ENCODE measurements at regions not wholly inside any gene's neighbourhood (a gene's known extent, or its start where the extent isn't known, plus 50 kb on each side); places are given as distances from the start of the nearest gene placed in this dataset.

DNA sequence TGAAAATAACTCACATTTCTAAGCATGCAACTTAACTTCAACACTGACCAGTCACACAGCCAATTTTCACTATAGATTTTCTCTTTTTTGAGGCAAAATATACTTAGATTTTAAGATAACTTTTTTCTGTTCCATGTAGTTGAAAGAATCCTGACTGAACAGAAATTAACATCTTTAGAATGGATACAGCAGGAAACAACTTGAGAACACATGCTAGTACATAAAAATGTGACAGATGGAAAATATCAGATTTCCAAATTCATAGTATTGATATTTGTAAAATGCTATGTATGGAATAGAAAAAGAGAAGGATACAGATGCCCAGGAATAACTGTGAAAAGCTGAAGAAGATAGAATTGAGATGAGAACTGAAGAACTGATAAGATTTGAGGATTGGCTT lies 1270.6 kb downstream of the KCNT2 start:
- H3K36me3 Mint-ChIP-seq = no peaks in the 10 kb centered on the region
- ChIA-PET CTCF (no interaction called here), POLR2A (no interaction called here)
- H3K9me3 ChIP-seq (ENCODE audit: low read length) = no peaks in the 10 kb centered on the region
- H3K4me3 ChIP-seq (ENCODE audit: low read length) = no peak overlapping the region
- no peak overlapping the region for H3K27ac Mint-ChIP-seq
- DNase-seq = no peak
- H3K4me3 Mint-ChIP-seq = no peak overlapping the region
- H3K9me3 Mint-ChIP-seq = no peaks in the 10 kb centered on the region
- no peaks in the 10 kb centered on the region for H3K36me3 ChIP-seq (ENCODE audit: insufficient read depth, low read length)
- H3K4me1 Mint-ChIP-seq = no peaks in the 10 kb centered on the region
- H3K27me3 Mint-ChIP-seq = no peaks in the 10 kb centered on the region
- H3K27ac ChIP-seq (ENCODE audit: low read depth, low read length) = no peak overlapping the region
- H3K4me1 ChIP-seq (ENCODE audit: insufficient read depth, low read length) = no peaks in the 10 kb centered on the region
- no peaks in the 10 kb centered on the region for H3K27me3 ChIP-seq (ENCODE audit: insufficient read depth, low read length, poor library complexity, severe bottlenecking)

DNA sequence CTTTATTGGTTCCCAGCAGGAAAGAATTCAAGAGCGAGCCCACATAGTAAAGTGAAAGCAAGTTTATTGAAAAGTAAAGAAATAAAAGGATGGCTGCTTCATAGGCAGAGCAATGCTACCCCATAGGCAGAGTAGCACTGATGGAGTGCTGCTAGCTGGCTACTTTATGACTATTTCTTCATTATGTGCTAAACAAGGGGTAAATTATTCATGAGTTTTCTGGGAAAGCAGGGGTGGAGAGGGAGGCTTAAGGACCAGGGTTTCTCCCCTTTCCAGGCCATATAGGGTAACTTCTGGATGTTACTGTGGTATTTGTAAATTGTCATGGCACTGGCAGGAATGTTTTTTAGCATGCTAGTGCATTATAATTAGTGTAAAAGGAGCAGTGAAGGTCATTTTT lies 1271.4 kb downstream of the KCNT2 start:
- Histone ChIP-seq H3K4me1 (ENCODE audit: insufficient read depth, low read length) (no peaks in the 10 kb centered on the region), H3K27me3 (ENCODE audit: insufficient read depth, low read length, poor library complexity, severe bottlenecking) (no peaks in the 10 kb centered on the region), H3K27ac (ENCODE audit: low read depth, low read length) (no peak overlapping the region), H3K4me3 (ENCODE audit: low read length) (no peak overlapping the region), H3K36me3 (ENCODE audit: insufficient read depth, low read length) (no peaks in the 10 kb centered on the region), H3K9me3 (ENCODE audit: low read length) (no peaks in the 10 kb centered on the region)
- no peaks in the 10 kb centered on the region for H3K4me1 Mint-ChIP-seq
- H3K4me3 Mint-ChIP-seq = no peak overlapping the region
- H3K36me3 Mint-ChIP-seq = no peaks in the 10 kb centered on the region
- no peak for DNase-seq
- no peaks in the 10 kb centered on the region for H3K27me3 Mint-ChIP-seq
- H3K27ac Mint-ChIP-seq = no peak overlapping the region
- CTCF ChIA-PET = no interaction called here
- POLR2A ChIA-PET = no interaction called here
- no peaks in the 10 kb centered on the region for H3K9me3 Mint-ChIP-seq

DNA sequence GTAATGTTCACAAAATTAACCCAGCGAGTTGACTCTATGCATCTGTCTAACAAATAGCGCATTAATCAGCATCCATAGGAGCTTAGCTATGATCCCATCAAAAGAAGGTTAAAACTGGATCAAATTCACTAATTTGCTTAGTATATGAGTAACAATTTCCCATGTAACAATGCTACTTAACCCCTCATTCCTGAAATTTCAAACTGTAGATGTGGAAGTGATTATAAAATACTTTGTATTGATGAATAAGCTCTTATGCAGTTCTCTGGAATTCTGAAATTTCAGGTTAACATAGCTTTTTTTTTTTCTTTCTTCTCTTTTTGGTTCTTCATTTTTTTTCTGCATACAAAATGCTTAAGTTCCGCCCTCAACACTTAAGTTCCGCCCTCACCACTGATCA lies 1272.7 kb downstream of the KCNT2 start:
- no peak overlapping the region for H3K4me3 ChIP-seq (ENCODE audit: low read length)
- no peak overlapping the region for H3K4me3 Mint-ChIP-seq
- H3K4me1 ChIP-seq (ENCODE audit: insufficient read depth, low read length) = no peaks in the 10 kb centered on the region
- no peaks in the 10 kb centered on the region for H3K36me3 ChIP-seq (ENCODE audit: insufficient read depth, low read length)
- no peaks in the 10 kb centered on the region for H3K9me3 ChIP-seq (ENCODE audit: low read length)
- CTCF ChIA-PET = no interaction called here
- no peaks in the 10 kb centered on the region for H3K36me3 Mint-ChIP-seq
- no peaks in the 10 kb centered on the region for H3K27me3 Mint-ChIP-seq
- H3K4me1 Mint-ChIP-seq = no peaks in the 10 kb centered on the region
- H3K27me3 ChIP-seq (ENCODE audit: insufficient read depth, low read length, poor library complexity, severe bottlenecking) = no peaks in the 10 kb centered on the region
- POLR2A ChIA-PET = no interaction called here
- H3K27ac Mint-ChIP-seq = no peak overlapping the region
- no peak overlapping the region for H3K27ac ChIP-seq (ENCODE audit: low read depth, low read length)
- H3K9me3 Mint-ChIP-seq = peaks cover 0 to under 1% (median 0%) of the 10 kb centered on the region in 5 donors
- no peak for DNase-seq

DNA sequence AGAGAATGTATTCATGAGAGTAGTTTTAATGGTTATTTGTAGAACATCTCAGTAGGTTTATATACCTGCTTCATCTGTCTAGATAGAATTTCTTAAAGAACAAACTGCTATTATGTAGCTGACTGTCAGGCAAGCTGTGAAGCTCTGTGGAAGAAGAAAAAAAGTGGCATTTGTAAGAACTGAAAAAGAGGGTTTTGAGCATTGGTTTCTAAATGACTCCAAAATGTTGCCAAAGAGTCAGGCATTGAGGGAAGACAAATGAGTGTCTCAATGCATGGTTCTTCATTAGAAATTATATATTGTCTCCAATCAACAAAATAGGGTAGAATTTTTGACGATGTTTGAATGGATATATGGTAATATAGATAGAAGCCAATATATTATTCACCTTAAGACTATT lies 1276.1 kb downstream of the KCNT2 start:
- Mint-ChIP-seq H3K9me3 (peaks cover 0 to 6% (median 0%) of the 10 kb centered on the region in 5 donors), H3K27me3 (no peaks in the 10 kb centered on the region), H3K4me3 (no peak overlapping the region), H3K4me1 (no peaks in the 10 kb centered on the region), H3K36me3 (no peaks in the 10 kb centered on the region), H3K27ac (no peak overlapping the region)
- POLR2A ChIA-PET = no interaction called here
- H3K4me3 ChIP-seq (ENCODE audit: low read length) = no peak overlapping the region
- no peak for DNase-seq
- no peak overlapping the region for H3K27ac ChIP-seq (ENCODE audit: low read depth, low read length)
- H3K27me3 ChIP-seq (ENCODE audit: insufficient read depth, low read length, poor library complexity, severe bottlenecking) = no peaks in the 10 kb centered on the region
- no peaks in the 10 kb centered on the region for H3K4me1 ChIP-seq (ENCODE audit: insufficient read depth, low read length)
- H3K9me3 ChIP-seq (ENCODE audit: low read length) = no peaks in the 10 kb centered on the region
- CTCF ChIA-PET = no interaction called here
- no peaks in the 10 kb centered on the region for H3K36me3 ChIP-seq (ENCODE audit: insufficient read depth, low read length)

DNA sequence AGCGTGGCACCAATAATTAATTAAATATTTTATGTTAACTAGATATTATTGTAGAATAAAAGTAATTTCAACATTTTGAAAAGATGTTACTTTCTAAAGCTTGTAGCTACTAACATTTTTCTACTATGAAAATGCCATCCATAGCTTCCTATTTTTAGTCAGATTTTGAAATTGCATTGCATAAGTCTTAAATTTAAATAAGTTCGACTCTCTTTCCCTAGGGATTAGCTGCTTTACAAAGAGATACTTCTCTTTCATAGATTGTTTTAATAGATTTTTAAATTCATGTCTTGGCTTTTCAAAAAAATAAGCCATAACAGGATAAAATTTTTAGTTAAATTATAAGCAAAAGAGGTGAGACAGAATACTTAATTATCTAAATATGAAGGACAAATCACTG lies 1279.6 kb downstream of the KCNT2 start:
- Mint-ChIP-seq H3K36me3 (no peaks in the 10 kb centered on the region), H3K4me1 (no peaks in the 10 kb centered on the region), H3K4me3 (no peak overlapping the region), H3K27ac (no peak overlapping the region), H3K27me3 (no peaks in the 10 kb centered on the region), H3K9me3 (peaks cover 0 to 6% (median 0%) of the 10 kb centered on the region in 5 donors)
- CTCF ChIA-PET = no interaction called here
- Histone ChIP-seq H3K27me3 (ENCODE audit: insufficient read depth, low read length, poor library complexity, severe bottlenecking) (no peaks in the 10 kb centered on the region), H3K4me3 (ENCODE audit: low read length) (no peak overlapping the region), H3K27ac (ENCODE audit: low read depth, low read length) (no peak overlapping the region), H3K4me1 (ENCODE audit: insufficient read depth, low read length) (no peaks in the 10 kb centered on the region), H3K36me3 (ENCODE audit: insufficient read depth, low read length) (no peaks in the 10 kb centered on the region), H3K9me3 (ENCODE audit: low read length) (no peaks in the 10 kb centered on the region)
- POLR2A ChIA-PET = no interaction called here
- DNase-seq = no peak

DNA sequence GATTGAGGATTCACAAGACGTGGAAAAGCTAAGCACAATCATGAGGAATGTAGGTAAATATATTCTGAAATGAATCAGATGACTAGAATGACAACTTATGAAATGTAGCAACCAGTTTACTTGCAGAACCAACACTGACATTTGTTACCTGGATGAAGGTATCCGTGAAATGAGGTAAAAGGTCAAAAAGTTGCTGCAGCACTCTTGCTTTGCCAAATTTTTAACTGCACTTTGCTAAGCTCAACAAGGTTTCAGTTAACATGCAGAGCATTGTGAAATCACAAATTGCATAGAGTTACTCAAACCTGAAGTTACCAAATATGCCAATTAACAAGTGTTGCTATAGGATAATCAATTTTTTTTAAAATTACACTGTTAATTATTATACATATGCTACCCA lies 1280.1 kb downstream of the KCNT2 start:
- Histone ChIP-seq H3K36me3 (ENCODE audit: insufficient read depth, low read length) (no peaks in the 10 kb centered on the region), H3K4me1 (ENCODE audit: insufficient read depth, low read length) (no peaks in the 10 kb centered on the region), H3K4me3 (ENCODE audit: low read length) (no peak overlapping the region), H3K27me3 (ENCODE audit: insufficient read depth, low read length, poor library complexity, severe bottlenecking) (no peaks in the 10 kb centered on the region), H3K9me3 (ENCODE audit: low read length) (no peaks in the 10 kb centered on the region), H3K27ac (ENCODE audit: low read depth, low read length) (no peak overlapping the region)
- POLR2A ChIA-PET = no interaction called here
- H3K27ac Mint-ChIP-seq = no peak overlapping the region
- H3K4me3 Mint-ChIP-seq = no peak overlapping the region
- no peaks in the 10 kb centered on the region for H3K36me3 Mint-ChIP-seq
- H3K27me3 Mint-ChIP-seq = no peaks in the 10 kb centered on the region
- DNase-seq = no peak
- CTCF ChIA-PET = no interaction called here
- peaks cover 0 to 6% (median 0%) of the 10 kb centered on the region in 5 donors for H3K9me3 Mint-ChIP-seq
- H3K4me1 Mint-ChIP-seq = no peaks in the 10 kb centered on the region

DNA sequence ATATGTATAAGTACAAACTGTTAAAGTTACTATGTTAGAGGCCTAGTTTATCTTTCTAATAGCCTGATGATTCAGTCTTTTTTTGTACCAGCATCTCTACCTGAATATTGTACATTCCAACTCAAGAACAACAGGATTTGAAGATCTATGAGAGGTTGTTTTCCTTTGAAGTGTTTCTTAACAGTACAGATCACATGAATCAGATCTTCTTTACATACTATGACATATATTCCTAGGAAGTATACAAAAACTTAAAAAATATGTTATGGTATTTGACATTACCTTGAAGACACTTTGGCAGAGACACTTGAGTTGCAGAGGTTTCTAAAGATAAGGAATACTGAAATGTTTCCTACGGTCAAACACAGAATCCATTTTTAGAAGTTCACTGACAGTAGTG lies 1280.9 kb downstream of the KCNT2 start:
- Mint-ChIP-seq H3K27me3 (peaks cover 0 to 2% of the 10 kb centered on the region in 2 donors), H3K9me3 (peaks cover 0 to 10% (median 0%) of the 10 kb centered on the region in 5 donors), H3K4me3 (no peak overlapping the region), H3K4me1 (no peaks in the 10 kb centered on the region), H3K27ac (no peak overlapping the region), H3K36me3 (no peaks in the 10 kb centered on the region)
- no peak for DNase-seq
- no peaks in the 10 kb centered on the region for H3K9me3 ChIP-seq (ENCODE audit: low read length)
- ChIA-PET POLR2A (no interaction called here), CTCF (no interaction called here)
- no peaks in the 10 kb centered on the region for H3K36me3 ChIP-seq (ENCODE audit: insufficient read depth, low read length)
- no peak overlapping the region for H3K4me3 ChIP-seq (ENCODE audit: low read length)
- H3K27me3 ChIP-seq (ENCODE audit: insufficient read depth, low read length, poor library complexity, severe bottlenecking) = no peaks in the 10 kb centered on the region
- no peak overlapping the region for H3K27ac ChIP-seq (ENCODE audit: low read depth, low read length)
- H3K4me1 ChIP-seq (ENCODE audit: insufficient read depth, low read length) = no peaks in the 10 kb centered on the region

DNA sequence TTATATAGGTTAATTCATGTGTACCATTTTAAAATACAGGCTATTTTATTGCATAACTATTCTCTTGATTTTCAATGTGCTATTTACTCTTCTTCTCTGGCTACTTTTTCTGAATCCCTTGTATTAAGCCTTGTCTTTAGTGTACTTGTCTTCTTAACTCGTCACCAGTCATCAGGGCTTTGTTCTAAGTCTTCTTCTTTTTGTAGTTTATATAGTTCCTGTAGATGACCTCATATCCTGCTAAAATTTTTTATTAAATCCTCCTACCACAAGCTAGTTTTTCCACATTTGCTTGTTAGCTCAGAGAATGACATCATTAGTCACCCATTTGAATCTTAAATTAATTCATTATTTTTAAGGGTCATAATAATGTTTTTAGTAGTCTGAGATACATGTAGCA lies 1281.9 kb downstream of the KCNT2 start:
- no peak overlapping the region for H3K27ac Mint-ChIP-seq
- ChIA-PET CTCF (no interaction called here), POLR2A (no interaction called here)
- no peak overlapping the region for H3K4me3 ChIP-seq (ENCODE audit: low read length)
- H3K9me3 Mint-ChIP-seq = peaks cover 0 to 14% (median 0%) of the 10 kb centered on the region in 5 donors
- H3K27me3 Mint-ChIP-seq = peaks cover 0 to 2% of the 10 kb centered on the region in 2 donors
- H3K27me3 ChIP-seq (ENCODE audit: insufficient read depth, low read length, poor library complexity, severe bottlenecking) = no peaks in the 10 kb centered on the region
- H3K9me3 ChIP-seq (ENCODE audit: low read length) = no peaks in the 10 kb centered on the region
- no peaks in the 10 kb centered on the region for H3K4me1 Mint-ChIP-seq
- H3K4me3 Mint-ChIP-seq = no peak overlapping the region
- no peaks in the 10 kb centered on the region for H3K36me3 Mint-ChIP-seq
- H3K36me3 ChIP-seq (ENCODE audit: insufficient read depth, low read length) = no peaks in the 10 kb centered on the region
- no peak for DNase-seq
- H3K27ac ChIP-seq (ENCODE audit: low read depth, low read length) = no peak overlapping the region
- H3K4me1 ChIP-seq (ENCODE audit: insufficient read depth, low read length) = no peaks in the 10 kb centered on the region

DNA sequence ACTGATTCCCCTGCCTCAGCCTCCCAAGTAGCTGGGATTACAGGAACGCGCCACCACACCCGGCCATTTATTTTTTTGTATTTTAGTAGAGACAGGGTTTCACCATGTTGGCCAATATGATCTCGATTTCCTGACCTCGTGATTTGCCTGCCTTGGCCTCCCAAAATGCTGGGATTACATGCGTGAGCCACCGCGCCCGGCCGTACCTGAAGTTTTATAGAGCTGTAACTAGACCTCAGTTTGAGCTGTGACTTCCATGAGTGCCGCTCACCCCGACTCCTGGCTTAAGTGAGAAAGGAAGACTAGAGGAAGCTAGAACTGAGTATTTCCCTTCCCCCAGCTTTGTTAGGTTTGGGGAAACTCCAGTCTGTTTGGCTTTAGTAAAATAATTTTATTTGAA lies 1283.1 kb downstream of the KCNT2 start:
- Mint-ChIP-seq H3K27me3 (peaks cover 0 to 2% of the 10 kb centered on the region in 2 donors), H3K36me3 (no peaks in the 10 kb centered on the region), H3K9me3 (peaks cover 0 to 12% (median 0%) of the 10 kb centered on the region in 5 donors), H3K4me3 (no peak overlapping the region), H3K4me1 (no peaks in the 10 kb centered on the region), H3K27ac (no peak overlapping the region)
- Histone ChIP-seq H3K9me3 (ENCODE audit: low read length) (no peaks in the 10 kb centered on the region), H3K36me3 (ENCODE audit: insufficient read depth, low read length) (no peaks in the 10 kb centered on the region), H3K27ac (ENCODE audit: low read depth, low read length) (no peak overlapping the region), H3K4me1 (ENCODE audit: insufficient read depth, low read length) (no peaks in the 10 kb centered on the region), H3K4me3 (ENCODE audit: low read length) (no peak overlapping the region), H3K27me3 (ENCODE audit: insufficient read depth, low read length, poor library complexity, severe bottlenecking) (no peaks in the 10 kb centered on the region)
- ChIA-PET POLR2A (no interaction called here), CTCF (no interaction called here)
- no peak for DNase-seq
